Endothelial cell of umbilical vein (primary cell): ENCODE measurements at regions not wholly inside any gene's neighbourhood (a gene's known extent, or its start where the extent isn't known, plus 50 kb on each side); places are given as distances from the start of the nearest gene placed in this dataset.

Experiments used
- BruUV-seq: library from RNA; stranded (reverse); fragments of 400-500 nt; replicated peaks from 2 replicates; lab custom pipeline; 2021; lab: Mats Ljungman, UMichigan
- CTCF ChIA-PET: fragments of 300-600, 350-600 bp; sonication (Branson Sonifier 250); formaldehyde crosslinking; loops from one replicate; lab custom pipeline; 2021; ENCODE audit warnings: antibody characterized with exemption, inconsistent platforms; lab: Charles Lee
- POLR2A ChIA-PET: fragments of 300-600, 350-600 bp; sonication (Branson Sonifier 250); formaldehyde crosslinking; loops from one replicate; lab custom pipeline; 2021; ENCODE audit warnings: antibody characterized with exemption, inconsistent platforms; lab: Charles Lee
- DNase-seq: peaks from one replicate; pipeline ENCODE4 v3.0.0-alpha.2; 2011; ENCODE audit warnings: low read depth, low spot score
- FAIRE-seq: peaks from 2 replicates; lab custom pipeline; 2011; peaks lifted over from hg19 to GRCh38; lab: Jason Lieb, UNC
- H2AFZ ChIP-seq: 2 replicates; pipeline ENCODE4 v1.6.0; 2012; ENCODE audit warnings: low read depth, low read length, control low read depth, inconsistent platforms
- H3K27ac ChIP-seq: 2 replicates; pipeline ENCODE4 v1.5.1; 2011; ENCODE audit warnings: low read depth, mild to moderate bottlenecking, control low read depth, low read length, moderate library complexity; ENCODE audit not compliant: insufficient read depth
- H3K27me3 ChIP-seq, 2 experiments: 2 replicates each; pipeline versions ENCODE4 v1.6.0 to v1.6.1; 2011; ENCODE audit warnings: low read length in 2 of 2, mixed read lengths in 1 of 2; ENCODE audit not compliant: control insufficient read depth in 2 of 2, insufficient read depth in 2 of 2
- H3K36me3 ChIP-seq, 2 experiments: 2 replicates in 1 of 2; 3 replicates in 1 of 2; pipeline ENCODE4 v1.5.1; 2011; ENCODE audit warnings: low read length in 2 of 2, mild to moderate bottlenecking in 1 of 2, moderate library complexity in 1 of 2; ENCODE audit not compliant: control insufficient read depth in 2 of 2, insufficient read depth in 2 of 2; ENCODE audit errors: extremely low read depth in 1 of 2
- H3K4me1 ChIP-seq: 3 replicates; pipeline ENCODE4 v1.5.1; 2011; ENCODE audit warnings: mild to moderate bottlenecking, low read length; ENCODE audit not compliant: control insufficient read depth, insufficient read depth; ENCODE audit errors: extremely low read depth
- H3K4me2 ChIP-seq: 2 replicates; pipeline ENCODE4 v1.6.1; 2011; ENCODE audit warnings: low read length, control low read depth, mixed read lengths; ENCODE audit not compliant: insufficient read depth
- H3K4me3 ChIP-seq, 3 experiments: fragments of 200-600 bp in 1 of 3; sonication (generic), shearing (Covaris generic) in 1 of 3; replicated peaks in 1 of 3; 2 replicates each; pipeline ENCODE4 v1.5.1; 2011 to 2016; ENCODE audit warnings: control low read depth in 3 of 3, low read length in 3 of 3, mild to moderate bottlenecking in 2 of 3, inconsistent platforms in 1 of 3, low read depth in 1 of 3, moderate library complexity in 1 of 3; ENCODE audit not compliant: insufficient read depth in 1 of 3
- H3K79me2 ChIP-seq: 2 replicates; pipeline ENCODE4 v1.6.0; 2012; ENCODE audit warnings: low read length, inconsistent platforms; ENCODE audit not compliant: control insufficient read depth, insufficient read depth
- H3K9ac ChIP-seq: replicated peaks from 2 replicates; pipeline ENCODE3; 2011; ENCODE audit warnings: low read length, control low read depth; ENCODE audit not compliant: insufficient read depth; ENCODE audit errors: extremely low read depth
- H3K9me1 ChIP-seq: replicated peaks from 3 replicates; pipeline ENCODE4 v1.6.0; 2011; ENCODE audit warnings: mild to moderate bottlenecking, low read length; ENCODE audit not compliant: control insufficient read depth, insufficient read depth; ENCODE audit errors: extremely low read depth
- H3K9me3 ChIP-seq: replicated peaks from 2 replicates; pipeline ENCODE4 v1.5.1; 2012; ENCODE audit warnings: low read length, inconsistent platforms; ENCODE audit not compliant: control insufficient read depth, insufficient read depth
- H4K20me1 ChIP-seq: replicated peaks from 2 replicates; pipeline ENCODE3; 2011; ENCODE audit warnings: mild to moderate bottlenecking, low read length; ENCODE audit not compliant: control insufficient read depth, insufficient read depth; ENCODE audit errors: extremely low read depth
- CTCF ChIP-seq, 2 donors: IDR thresholded peaks; 1 replicate in 1 of 2; 2 replicates in 1 of 2; pipeline ENCODE4 v1.5.1; 2011; ENCODE audit warnings: low read length in 2 of 2, mild to moderate bottlenecking in 2 of 2, moderate library complexity in 2 of 2, control low read depth in 1 of 2, inconsistent platforms in 1 of 2, low read depth in 1 of 2; ENCODE audit not compliant: insufficient read depth in 1 of 2; ENCODE audit errors: extremely low read depth in 1 of 2
- FOS ChIP-seq: IDR thresholded peaks from 2 replicates; pipeline ENCODE4 v1.6.1; 2011; ENCODE audit warnings: mild to moderate bottlenecking, low read length, moderate library complexity, borderline replicate concordance; ENCODE audit not compliant: insufficient read depth
- GATA2 ChIP-seq: IDR thresholded peaks from 2 replicates; pipeline ENCODE4 v1.7.0; 2011; ENCODE audit warnings: low read depth, mild to moderate bottlenecking, moderate library complexity, mixed read lengths, low read length; ENCODE audit not compliant: insufficient read length, insufficient read depth
- JUN ChIP-seq: IDR thresholded peaks from 2 replicates; pipeline ENCODE4 v1.6.1; 2011; ENCODE audit warnings: borderline replicate concordance, low read depth; ENCODE audit not compliant: insufficient read length, insufficient read depth
- MYC ChIP-seq: IDR thresholded peaks from one replicate; pipeline ENCODE4 v1.6.1; 2011; ENCODE audit warnings: mild to moderate bottlenecking, low read depth, low read length
- POLR2A ChIP-seq: IDR thresholded peaks from 2 replicates; pipeline ENCODE4 v1.6.1; 2012; ENCODE audit warnings: low read depth, mild to moderate bottlenecking, control low read depth, low read length
- dilution Hi-C: fragments of 300-500 bp; cut with MboI; formaldehyde crosslinking; loops from one replicate; pipeline ENCODE4 v1.15.0; 2019; ENCODE audit warnings: low sequenced_read_pairs; ENCODE audit not compliant: extremely low pct_ligation_motif_present
- intact Hi-C: fragments of 100-400 bp; cut with micrococcal nuclease; formaldehyde crosslinking; loops from one replicate; pipeline ENCODE4 v1.10.0; 2022
- TF ChIP-seq, protein P1 (sequence below): IDR thresholded peaks from 2 replicates; pipeline ENCODE4 v1.6.1; 2011; ENCODE audit not compliant: insufficient read depth, insufficient read length

GRCh38 chr20:55667024-55667423, 338.3 kb downstream of the CBLN4 start:
- no peak for FAIRE-seq

GRCh38 chr20:55656231-55656775, 349.0 kb downstream of the CBLN4 start:
- ChIA-PET CTCF (no interaction called here), POLR2A (no interaction called here)
- Histone ChIP-seq H3K4me2 (no peak overlapping the region), H3K79me2 (no peaks in the 10 kb centered on the region), H3K9me1 (no peaks in the 10 kb centered on the region), H3K36me3 (no peaks in the 10 kb centered on the region), H2AFZ (no peak overlapping the region), H3K27me3 (no peaks in the 10 kb centered on the region), H3K4me3 (no peak overlapping the region), H3K4me1 (no peaks in the 10 kb centered on the region), H3K27ac (no peak overlapping the region), H3K9ac (no peak overlapping the region), H3K9me3 (peaks cover 4% of the 10 kb centered on the region), H4K20me1 (no peaks in the 10 kb centered on the region)
- intact Hi-C loops = no loop called here
- DNase-seq (no peak), FAIRE-seq (no peak)
- no TSS peak for BruUV-seq
- dilution Hi-C loops = no loop called here
- TF ChIP-seq JUN (no peak), CTCF (IDR thresholded peaks at IDR 0.05; ENCODE audit: extremely low read depth in 1 of 2, insufficient read depth in 1 of 2, low read depth in 1 of 2, low read length in 2 of 2) (no peak), POLR2A (no peak)
- TF ChIP-seq, protein P1, sequence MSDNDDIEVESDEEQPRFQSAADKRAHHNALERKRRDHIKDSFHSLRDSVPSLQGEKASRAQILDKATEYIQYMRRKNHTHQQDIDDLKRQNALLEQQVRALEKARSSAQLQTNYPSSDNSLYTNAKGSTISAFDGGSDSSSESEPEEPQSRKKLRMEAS = no peak

More at GRCh38 chr20:55667024-55667423, 338.3 kb downstream of the CBLN4 start:
- no peaks in the 10 kb centered on the region for H4K20me1 ChIP-seq
- no peaks in the 10 kb centered on the region for H3K36me3 ChIP-seq
- H3K9me3 ChIP-seq = peaks cover 12% of the 10 kb centered on the region
- no peak overlapping the region for H3K4me3 ChIP-seq
- no peaks in the 10 kb centered on the region for H3K9me1 ChIP-seq
- no peak for DNase-seq
- H3K27ac ChIP-seq = no peak overlapping the region
- H3K9ac ChIP-seq = no peak overlapping the region
- ChIA-PET POLR2A (no interaction called here), CTCF (no interaction called here)
- no peak overlapping the region for H3K4me2 ChIP-seq
- H2AFZ ChIP-seq = no peak overlapping the region
- dilution Hi-C loops (no loop called here), intact Hi-C loops (no loop called here)
- TF ChIP-seq FOS = no peak
- TF ChIP-seq, protein P1 = no peak
- no peak for TF ChIP-seq GATA2
- TF ChIP-seq MYC = no peak
- no peak for TF ChIP-seq POLR2A
- no peaks in the 10 kb centered on the region for H3K4me1 ChIP-seq
- H3K79me2 ChIP-seq = no peaks in the 10 kb centered on the region
- BruUV-seq = no TSS peak
- H3K27me3 ChIP-seq = no peaks in the 10 kb centered on the region
